ENCODE measurements at regions not wholly inside any gene's neighbourhood (a gene's known extent, or its start where the extent isn't known, plus 50 kb on each side); places are given as distances from the start of the nearest gene placed in this dataset.

GRCh38 chr18:57859314-57859713 is 56.2 kb upstream of the ATP8B1 start:
- no peak for TF ChIP-seq EZH2 (IDR thresholded peaks at IDR 0.05; ENCODE audit: low read depth, low read length, severe bottlenecking)
- TF ChIP-seq POLR2AphosphoS5 (IDR thresholded peaks at IDR 0.05; ENCODE audit: low read depth, low read length): no peak
- TF ChIP-seq CTCF (IDR thresholded peaks at IDR 0.05; ENCODE audit: control extremely low read depth in 1 of 3, insufficient read depth in 1 of 3, low read depth in 1 of 3, low read length in 3 of 3): peak in 2 of 3 experiments; percentile 25 to 71; a peak in 3 of 4 replicates
- no peak for TF ChIP-seq BRCA1 (IDR thresholded peaks at IDR 0.05; ENCODE audit: low read depth, low read length)
- TF ChIP-seq POLR2A (IDR thresholded peaks at IDR 0.05; ENCODE audit: control extremely low read depth in 1 of 2, low read depth in 2 of 2, low read length in 2 of 2): no peak
- no peak for TF ChIP-seq JUN (IDR thresholded peaks at IDR 0.05; ENCODE audit: low read depth, low read length)
- no peak for TF ChIP-seq HDAC2 (IDR thresholded peaks at IDR 0.05; ENCODE audit: borderline replicate concordance in 1 of 2, low read depth in 2 of 2, low read length in 2 of 2)
- no peak for TF ChIP-seq EGR1 (IDR thresholded peaks at IDR 0.05; ENCODE audit: borderline replicate concordance, low read depth, low read length)
- TF ChIP-seq YY1 (IDR thresholded peaks at IDR 0.05; ENCODE audit: low read depth, low read length): no peak
- TF ChIP-seq POU5F1 (IDR thresholded peaks at IDR 0.05; ENCODE audit: low read depth, low read length): no peak
- no peak for TF ChIP-seq JUND (IDR thresholded peaks at IDR 0.05; ENCODE audit: low read length)
- TF ChIP-seq SIN3A (conservative IDR thresholded peaks at IDR 0.05 in 1 of 2, IDR thresholded peaks at IDR 0.05 in 1 of 2; ENCODE audit: low read depth in 1 of 2, low read length in 2 of 2): no peak
- TF ChIP-seq GTF2F1 (IDR thresholded peaks at IDR 0.05; ENCODE audit: borderline replicate concordance, low read depth, low read length): no peak
- no peak for TF ChIP-seq BACH1 (IDR thresholded peaks at IDR 0.05; ENCODE audit: low read length)
